Mucosa of descending colon (tissue), 3 donors: ENCODE measurements at regions not wholly inside any gene's neighbourhood (a gene's known extent, or its start where the extent isn't known, plus 50 kb on each side); places are given as distances from the start of the nearest gene placed in this dataset.

Experiments used
- ATAC-seq: fragments of 200-7000 bp; cut with Tn5 transposase; one replicate; pipeline ENCODE4 v1.9.1; 2020; ENCODE audit warnings: mild to moderate bottlenecking, moderate library complexity
- DNase-seq, 3 donors: peaks; one replicate each; pipeline ENCODE4 v3.0.0-alpha.2; 2020
- H3K36me3 ChIP-seq: fragments of 200-600 bp; one replicate; pipeline ENCODE4 v1.8.0; 2021; ENCODE audit warnings: low read depth, mild to moderate bottlenecking
- H3K4me1 ChIP-seq: fragments of 200-600 bp; one replicate; pipeline ENCODE4 v1.8.0; 2021; ENCODE audit warnings: low read depth, mild to moderate bottlenecking
- H3K4me3 ChIP-seq: fragments of 200-600 bp; one replicate; pipeline ENCODE4 v1.8.0; 2021; ENCODE audit warnings: mild to moderate bottlenecking
- H3K9me3 ChIP-seq: fragments of 200-600 bp; one replicate; pipeline ENCODE4 v1.8.0; 2021; ENCODE audit warnings: mild to moderate bottlenecking
- CTCF ChIP-seq: fragments of 200-600 bp; IDR thresholded peaks from one replicate; pipeline ENCODE4 v1.8.0; 2022; ENCODE audit warnings: antibody characterized with exemption, mild to moderate bottlenecking
- intact Hi-C, 2 donors: fragments of 100-400 bp; cut with DNase I in 1 of 2; cut with micrococcal nuclease in 1 of 2; formaldehyde crosslinking; loops; one replicate each; pipeline versions ENCODE4 v1.11.0 to v1.11.1; 2022; cut with DNase I, micrococcal nuclease
- donor health status: DM: no; HTN: no; CAD: no; lungs with moderate emphysema.
- donor health status: DM: no; HTN: no; CAD: no.
- donor health status: DM: no; HTN: yes; CAD: no.

GRCh38 chr15:60072826-60073465 is 68.8 kb downstream of the FOXB1 start:
- no peaks in the 10 kb centered on the region for H3K9me3 ChIP-seq
- DNase-seq (no peak), ATAC-seq (no peak)
- intact Hi-C loops, result no loop called here
- H3K4me1 ChIP-seq, result no peaks in the 10 kb centered on the region
- TF ChIP-seq CTCF, result no peak
- H3K4me3 ChIP-seq, result no peak overlapping the region
- no peaks in the 10 kb centered on the region for H3K36me3 ChIP-seq

- no peak for DNase-seq
- Histone ChIP-seq H3K36me3 (no peaks in the 10 kb centered on the region), H3K4me3 (no peak overlapping the region), H3K4me1 (no peaks in the 10 kb centered on the region), H3K9me3 (no peaks in the 10 kb centered on the region)
- intact Hi-C loops, result no loop called here
- TF ChIP-seq CTCF, result no peak
- ATAC-seq, result no peak
Measured at GRCh38 chr15:60073466-60073840, 69.3 kb downstream of the FOXB1 start.

GRCh38 chr15:60074181-60074885 is 70.2 kb downstream of the FOXB1 start:
- Histone ChIP-seq H3K4me3 (no peak overlapping the region), H3K4me1 (no peaks in the 10 kb centered on the region), H3K9me3 (no peaks in the 10 kb centered on the region), H3K36me3 (no peaks in the 10 kb centered on the region)
- DNase-seq (peak in 1 of 3 donors; percentile 28), ATAC-seq (peak; percentile 75)
- TF ChIP-seq CTCF, result no peak
- intact Hi-C loops, result no loop called here

- no peak for TF ChIP-seq CTCF
- no peaks in the 10 kb centered on the region for H3K9me3 ChIP-seq
- DNase-seq, result no peak
Measured at GRCh38 chr15:60076045-60076444, 71.9 kb downstream of the FOXB1 start.

GRCh38 chr15:60076582-60077276 is 72.6 kb downstream of the FOXB1 start:
- no peak for DNase-seq
- intact Hi-C loops, result no loop called here

More at GRCh38 chr15:60076045-60076444, 71.9 kb downstream of the FOXB1 start:
- Histone ChIP-seq H3K4me1 (no peaks in the 10 kb centered on the region), H3K36me3 (no peaks in the 10 kb centered on the region), H3K4me3 (no peak overlapping the region)
- intact Hi-C loops, result no loop called here
- ATAC-seq, result no peak

More at GRCh38 chr15:60076582-60077276, 72.6 kb downstream of the FOXB1 start:
- Histone ChIP-seq H3K9me3 (no peaks in the 10 kb centered on the region), H3K4me3 (no peak overlapping the region), H3K36me3 (no peaks in the 10 kb centered on the region), H3K4me1 (no peaks in the 10 kb centered on the region)
- no peak for ATAC-seq
- TF ChIP-seq CTCF, result no peak
